Hepatocyte (in vitro differentiated cells): ENCODE measurements at regions not wholly inside any gene's neighbourhood (a gene's known extent, or its start where the extent isn't known, plus 50 kb on each side); places are given as distances from the start of the nearest gene placed in this dataset.

ENCODE experiments used
- DNase-seq: peaks from one replicate; pipeline ENCODE4 v3.0.0-alpha.2; 2016; ENCODE audit warnings: low spot score
- H2AFZ ChIP-seq: fragments of 200-600 bp; sonication (generic); 2 replicates; pipeline ENCODE4 v1.6.0; 2016; ENCODE audit warnings: antibody characterized with exemption, mild to moderate bottlenecking
- H3K27ac ChIP-seq: fragments of 200-600 bp; sonication (generic); 2 replicates; pipeline ENCODE4 v1.5.1; 2016; ENCODE audit warnings: mild to moderate bottlenecking
- H3K27me3 ChIP-seq: fragments of 200-600 bp; sonication (generic); 2 replicates; pipeline ENCODE4 v1.6.1; 2016
- H3K36me3 ChIP-seq: fragments of 200-600 bp; sonication (generic); replicated peaks from 2 replicates; pipeline ENCODE4 v1.5.1; 2016; ENCODE audit warnings: low read depth; ENCODE audit not compliant: insufficient read depth
- H3K4me1 ChIP-seq: fragments of 200-600 bp; sonication (generic); 2 replicates; pipeline ENCODE4 v1.5.1; 2016; ENCODE audit warnings: mild to moderate bottlenecking, moderate library complexity; ENCODE audit not compliant: insufficient read depth
- H3K4me2 ChIP-seq: fragments of 200-600 bp; sonication (generic); 2 replicates; pipeline ENCODE4 v1.6.0; 2016
- H3K4me3 ChIP-seq: fragments of 200-600 bp; sonication (generic); 2 replicates; pipeline ENCODE4 v1.5.1; 2016; ENCODE audit warnings: mild to moderate bottlenecking
- H3K79me2 ChIP-seq: fragments of 200-600 bp; sonication (generic); 2 replicates; pipeline ENCODE4 v1.6.0; 2017; ENCODE audit warnings: mild to moderate bottlenecking
- H3K9me2 ChIP-seq: fragments of 200-600 bp; sonication (generic); replicated peaks from 2 replicates; pipeline ENCODE4 v1.6.0; 2017; ENCODE audit warnings: mild to moderate bottlenecking; ENCODE audit not compliant: insufficient read depth
- H3K9me3 ChIP-seq: fragments of 200-600 bp; sonication (generic); 2 replicates; pipeline ENCODE4 v1.5.1; 2016; ENCODE audit warnings: low read depth, mild to moderate bottlenecking
- H4K20me1 ChIP-seq: fragments of 200-600 bp; sonication (generic); 2 replicates; pipeline ENCODE4 v1.6.0; 2016; ENCODE audit warnings: mild to moderate bottlenecking; ENCODE audit not compliant: insufficient read depth, poor library complexity, severe bottlenecking
- CTCF ChIP-seq: fragments of 200-600 bp; sonication (generic); IDR thresholded peaks from 2 replicates; pipeline ENCODE4 v1.5.1; 2016; ENCODE audit warnings: antibody characterized with exemption, mild to moderate bottlenecking; ENCODE audit not compliant: poor library complexity
- EZH2 ChIP-seq: fragments of 200-600 bp; sonication (generic); IDR thresholded peaks from 2 replicates; pipeline ENCODE4 v1.6.1; 2016; ENCODE audit warnings: antibody characterized with exemption, mild to moderate bottlenecking, borderline replicate concordance
- EZH2phosphoT487 ChIP-seq: fragments of 200-600 bp; sonication (generic); IDR thresholded peaks from one replicate; pipeline ENCODE4 v1.6.1; 2018; ENCODE audit warnings: antibody characterized with exemption, mild to moderate bottlenecking, low read depth, moderate library complexity; ENCODE audit not compliant: unreplicated experiment, severe bottlenecking
- WGBS: methylation state at CpG from one replicate; pipeline ENCODE4 v1.1.6; 2016; ENCODE audit warnings: low lambda C conversion rate; ENCODE audit errors: missing lambda C conversion rate; 5-methylcytosine and 5-hydroxymethylcytosine counted together

GRCh38 chr6:99833034-99833433 is 161.0 kb downstream of the MCHR2 start:
- 83% methylated on average over 3 of the region's 3 CpGs for WGBS
- DNase-seq = no peak
- Histone ChIP-seq H3K4me2 (no peak overlapping the region), H3K4me1 (no peaks in the 10 kb centered on the region), H3K27ac (no peak overlapping the region), H3K4me3 (no peak overlapping the region), H2AFZ (no peak overlapping the region), H3K9me3 (no peaks in the 10 kb centered on the region), H3K36me3 (no peaks in the 10 kb centered on the region), H3K9me2 (no peaks in the 10 kb centered on the region), H3K79me2 (no peaks in the 10 kb centered on the region), H4K20me1 (no peaks in the 10 kb centered on the region), H3K27me3 (no peaks in the 10 kb centered on the region)
- TF ChIP-seq EZH2phosphoT487 (no peak), CTCF (no peak), EZH2 (no peak)

- no peaks in the 10 kb centered on the region for H3K36me3 ChIP-seq
- 90% methylated on average over 3 of the region's 3 CpGs for WGBS
- H3K4me3 ChIP-seq = no peak overlapping the region
- H3K4me2 ChIP-seq = no peak overlapping the region
- TF ChIP-seq EZH2 (no peak), EZH2phosphoT487 (no peak), CTCF (no peak)
- H3K27me3 ChIP-seq = no peaks in the 10 kb centered on the region
- H3K4me1 ChIP-seq = no peaks in the 10 kb centered on the region
- no peak for DNase-seq
- no peaks in the 10 kb centered on the region for H3K9me2 ChIP-seq
- no peaks in the 10 kb centered on the region for H3K79me2 ChIP-seq
- H2AFZ ChIP-seq = no peak overlapping the region
- H3K9me3 ChIP-seq = no peaks in the 10 kb centered on the region
- no peak overlapping the region for H3K27ac ChIP-seq
- H4K20me1 ChIP-seq = no peaks in the 10 kb centered on the region
Measured at GRCh38 chr6:99836471-99836870, 157.6 kb downstream of the MCHR2 start.

GRCh38 chr6:99838607-99839006 is 155.4 kb downstream of the MCHR2 start:
- Histone ChIP-seq H3K27me3 (no peaks in the 10 kb centered on the region), H3K27ac (no peak overlapping the region), H4K20me1 (no peaks in the 10 kb centered on the region), H3K79me2 (no peaks in the 10 kb centered on the region), H3K36me3 (no peaks in the 10 kb centered on the region), H3K4me3 (no peak overlapping the region), H3K4me1 (no peaks in the 10 kb centered on the region), H3K9me2 (no peaks in the 10 kb centered on the region), H2AFZ (no peak overlapping the region), H3K4me2 (no peak overlapping the region), H3K9me3 (no peaks in the 10 kb centered on the region)
- no peak for DNase-seq
- WGBS = 97% methylated on average over 2 of the region's 2 CpGs
- TF ChIP-seq EZH2 = no peak
- no peak for TF ChIP-seq CTCF
- TF ChIP-seq EZH2phosphoT487 = no peak

- DNase-seq = no peak
- no peak for TF ChIP-seq EZH2
- no peak for TF ChIP-seq CTCF
- no peak for TF ChIP-seq EZH2phosphoT487
- Histone ChIP-seq H3K4me3 (no peak overlapping the region), H3K27ac (no peak overlapping the region), H3K9me3 (no peaks in the 10 kb centered on the region), H3K27me3 (no peaks in the 10 kb centered on the region), H2AFZ (no peak overlapping the region), H3K4me1 (no peaks in the 10 kb centered on the region), H4K20me1 (no peaks in the 10 kb centered on the region), H3K36me3 (no peaks in the 10 kb centered on the region), H3K4me2 (no peak overlapping the region), H3K9me2 (no peaks in the 10 kb centered on the region), H3K79me2 (no peaks in the 10 kb centered on the region)
- 44% methylated on average over 1 of the region's 1 CpG for WGBS
Measured at GRCh38 chr6:99841297-99841696, 152.7 kb downstream of the MCHR2 start.
